Nephron progenitor cell (in vitro differentiated cells): ENCODE measurements at regions not wholly inside any gene's neighbourhood (a gene's known extent, or its start where the extent isn't known, plus 50 kb on each side); places are given as distances from the start of the nearest gene placed in this dataset.

ENCODE experiments used
- DNase-seq: peaks from one replicate; pipeline ENCODE4 v3.0.0; 2021
- H3K27ac Mint-ChIP-seq: 2 replicates; pipeline ENCODE4 v1.8.0; 2021; ENCODE audit warnings: mild to moderate bottlenecking, moderate library complexity, mixed read lengths
- H3K27me3 Mint-ChIP-seq: 2 replicates; pipeline ENCODE4 v1.8.0; 2021; ENCODE audit warnings: mild to moderate bottlenecking, low read depth, mixed read lengths; ENCODE audit not compliant: poor library complexity
- H3K36me3 Mint-ChIP-seq: 2 replicates; pipeline ENCODE4 v1.8.0; 2021; ENCODE audit warnings: low read depth, mixed read lengths
- H3K4me1 Mint-ChIP-seq: 2 replicates; pipeline ENCODE4 v1.8.0; 2021; ENCODE audit warnings: mixed read lengths
- H3K4me3 Mint-ChIP-seq: 2 replicates; pipeline ENCODE4 v1.8.0; 2021; ENCODE audit warnings: mild to moderate bottlenecking, moderate library complexity, mixed read lengths
- H3K9me3 Mint-ChIP-seq: 2 replicates; pipeline ENCODE4 v1.8.0; 2021; ENCODE audit warnings: mild to moderate bottlenecking, moderate library complexity, mixed read lengths
- TF ChIP-seq, protein P1 (sequence below): fragments of 200-600 bp; sonication (generic); IDR thresholded peaks from 2 replicates; pipeline ENCODE4 v1.5.0; 2021; ENCODE audit warnings: antibody characterized with exemption

GRCh38 chr12:82529101-82529500 lies 157.6 kb upstream of the TMTC2 start:
- Mint-ChIP-seq H3K9me3 (no peaks in the 10 kb centered on the region), H3K27me3 (no peaks in the 10 kb centered on the region), H3K4me3 (no peak overlapping the region), H3K27ac (no peak overlapping the region), H3K36me3 (no peaks in the 10 kb centered on the region), H3K4me1 (no peaks in the 10 kb centered on the region)
- no peak for DNase-seq
- TF ChIP-seq, protein P1, sequence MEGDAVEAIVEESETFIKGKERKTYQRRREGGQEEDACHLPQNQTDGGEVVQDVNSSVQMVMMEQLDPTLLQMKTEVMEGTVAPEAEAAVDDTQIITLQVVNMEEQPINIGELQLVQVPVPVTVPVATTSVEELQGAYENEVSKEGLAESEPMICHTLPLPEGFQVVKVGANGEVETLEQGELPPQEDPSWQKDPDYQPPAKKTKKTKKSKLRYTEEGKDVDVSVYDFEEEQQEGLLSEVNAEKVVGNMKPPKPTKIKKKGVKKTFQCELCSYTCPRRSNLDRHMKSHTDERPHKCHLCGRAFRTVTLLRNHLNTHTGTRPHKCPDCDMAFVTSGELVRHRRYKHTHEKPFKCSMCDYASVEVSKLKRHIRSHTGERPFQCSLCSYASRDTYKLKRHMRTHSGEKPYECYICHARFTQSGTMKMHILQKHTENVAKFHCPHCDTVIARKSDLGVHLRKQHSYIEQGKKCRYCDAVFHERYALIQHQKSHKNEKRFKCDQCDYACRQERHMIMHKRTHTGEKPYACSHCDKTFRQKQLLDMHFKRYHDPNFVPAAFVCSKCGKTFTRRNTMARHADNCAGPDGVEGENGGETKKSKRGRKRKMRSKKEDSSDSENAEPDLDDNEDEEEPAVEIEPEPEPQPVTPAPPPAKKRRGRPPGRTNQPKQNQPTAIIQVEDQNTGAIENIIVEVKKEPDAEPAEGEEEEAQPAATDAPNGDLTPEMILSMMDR = no peak

DNA sequence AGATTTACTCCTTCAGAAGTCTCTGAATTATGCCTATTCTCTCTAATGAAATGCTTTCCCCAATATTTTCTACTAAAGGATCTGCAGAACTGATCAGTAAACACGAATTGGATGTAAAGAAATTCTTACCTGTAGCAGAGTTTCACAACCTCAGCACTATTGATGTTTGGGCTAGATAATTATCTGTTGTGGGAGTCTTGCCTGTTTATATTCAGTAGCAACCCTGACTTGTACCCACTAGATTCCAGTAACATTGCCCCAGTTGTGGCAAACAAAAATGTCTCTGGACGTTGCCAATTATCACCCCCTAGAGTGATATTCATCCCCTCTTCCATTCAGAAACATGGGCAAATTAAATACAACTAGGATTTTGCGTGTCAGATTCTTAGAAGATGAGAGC lies 156.8 kb upstream of the TMTC2 start:
- Mint-ChIP-seq H3K9me3 (no peaks in the 10 kb centered on the region), H3K4me1 (no peaks in the 10 kb centered on the region), H3K4me3 (no peak overlapping the region), H3K27me3 (peaks cover under 1% of the 10 kb centered on the region), H3K27ac (no peak overlapping the region), H3K36me3 (no peaks in the 10 kb centered on the region)
- TF ChIP-seq, protein P1 = no peak
- no peak for DNase-seq

GRCh38 chr12:82530394-82530793 lies 156.3 kb upstream of the TMTC2 start:
- TF ChIP-seq, protein P1 = no peak
- H3K9me3 Mint-ChIP-seq = no peaks in the 10 kb centered on the region
- H3K4me3 Mint-ChIP-seq = no peak overlapping the region
- no peaks in the 10 kb centered on the region for H3K4me1 Mint-ChIP-seq
- no peak for DNase-seq
- H3K27ac Mint-ChIP-seq = no peak overlapping the region
- H3K36me3 Mint-ChIP-seq = no peaks in the 10 kb centered on the region
- H3K27me3 Mint-ChIP-seq = peaks cover 5% of the 10 kb centered on the region

DNA sequence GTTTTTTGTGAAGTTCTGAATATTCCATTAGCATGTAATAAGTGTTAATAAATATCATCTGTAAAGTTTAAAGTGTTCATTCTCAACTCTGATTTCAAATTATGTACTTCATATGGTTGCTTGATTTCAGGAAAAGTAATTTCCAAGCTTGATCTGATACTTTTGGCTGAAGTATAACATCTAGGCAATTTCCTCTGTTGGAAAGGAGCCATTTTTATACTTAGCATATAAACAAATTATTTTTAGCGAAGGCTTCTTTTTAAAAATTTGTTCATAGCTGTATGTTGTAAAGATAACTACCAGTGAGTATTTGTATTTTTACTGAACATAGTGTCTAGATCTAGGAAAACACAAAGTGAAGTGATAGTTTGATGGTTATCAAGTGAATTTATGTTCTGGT lies 153.4 kb upstream of the TMTC2 start:
- Mint-ChIP-seq H3K4me1 (no peaks in the 10 kb centered on the region), H3K36me3 (no peaks in the 10 kb centered on the region), H3K9me3 (no peaks in the 10 kb centered on the region), H3K27me3 (peaks cover 6% of the 10 kb centered on the region), H3K27ac (no peak overlapping the region), H3K4me3 (no peak overlapping the region)
- DNase-seq = no peak
- TF ChIP-seq, protein P1 = no peak

DNA sequence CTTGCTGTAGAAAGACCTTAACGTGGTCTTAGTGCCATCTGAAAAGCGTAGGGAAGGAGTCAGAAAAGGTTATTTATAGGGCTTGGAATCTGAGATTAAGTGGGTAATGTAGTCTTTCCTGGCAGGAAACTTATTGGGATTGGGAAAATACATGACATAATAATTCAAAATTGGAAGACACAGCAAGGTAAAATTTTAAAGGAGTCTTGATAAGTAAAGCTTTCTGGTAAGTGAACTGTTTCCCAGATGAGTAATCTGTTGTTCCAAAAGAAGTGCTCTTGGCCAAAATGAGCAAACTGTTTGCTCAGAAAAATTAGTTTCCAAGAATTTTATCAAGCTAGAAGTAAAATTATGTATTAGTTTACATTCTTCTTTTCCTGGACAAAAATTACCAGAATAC lies 149.3 kb upstream of the TMTC2 start:
- peaks cover 6% of the 10 kb centered on the region for H3K27me3 Mint-ChIP-seq

DNA sequence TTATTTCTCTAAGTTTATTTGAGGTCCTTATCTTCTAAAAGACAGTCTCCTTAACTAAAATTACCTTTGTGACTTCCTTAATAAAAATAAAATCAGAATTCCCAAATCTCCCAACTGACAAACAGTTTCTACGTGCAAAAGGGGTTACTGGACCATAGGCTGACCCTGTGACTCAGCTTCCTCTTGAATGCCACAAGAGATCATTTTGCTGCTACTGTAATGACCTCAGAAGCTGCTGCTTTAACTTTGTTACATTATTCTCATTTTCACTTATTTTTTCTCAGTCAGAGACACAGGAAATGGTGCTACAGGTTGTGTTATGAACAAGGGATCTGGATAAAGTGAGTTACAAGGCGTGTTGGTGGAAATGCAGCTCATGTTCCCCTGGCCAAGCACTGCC lies 132.2 kb upstream of the TMTC2 start:
- DNase-seq = no peak
- Mint-ChIP-seq H3K36me3 (peaks cover 5% of the 10 kb centered on the region), H3K27me3 (peaks cover 4% of the 10 kb centered on the region)

More for the DNA sequence above, 149.3 kb upstream of the TMTC2 start:
- Mint-ChIP-seq H3K27ac (no peak overlapping the region), H3K4me1 (no peaks in the 10 kb centered on the region), H3K4me3 (no peak overlapping the region), H3K36me3 (no peaks in the 10 kb centered on the region), H3K9me3 (peaks cover 20% of the 10 kb centered on the region)
- no peak for DNase-seq
- TF ChIP-seq, protein P1 = no peak

More for the DNA sequence above, 132.2 kb upstream of the TMTC2 start:
- Mint-ChIP-seq H3K27ac (no peak overlapping the region), H3K9me3 (peaks cover 23% of the 10 kb centered on the region), H3K4me1 (no peaks in the 10 kb centered on the region), H3K4me3 (no peak overlapping the region)
- TF ChIP-seq, protein P1 = no peak
